PC-9 (cell line): ENCODE measurements at regions not wholly inside any gene's neighbourhood (a gene's known extent, or its start where the extent isn't known, plus 50 kb on each side); places are given as distances from the start of the nearest gene placed in this dataset.

Experiments
- BruUV-seq: library from RNA; stranded (reverse); fragments of 400-500 nt; replicated peaks from 2 replicates; lab custom pipeline; 2021; lab: Mats Ljungman, UMichigan
- CTCF ChIA-PET: fragments of 300-600 bp; sonication (Branson Sonifier 250); formaldehyde crosslinking; loops from one replicate; lab custom pipeline; 2022; ENCODE audit warnings: antibody characterized with exemption; lab: Charles Lee
- POLR2A ChIA-PET: fragments of 300-600 bp; sonication (Branson Sonifier 250); formaldehyde crosslinking; loops from one replicate; lab custom pipeline; 2022; ENCODE audit warnings: antibody characterized with exemption; ENCODE audit not compliant: unreplicated experiment; lab: Charles Lee
- DNase-seq, 2 experiments: peaks; one replicate each; pipeline versions ENCODE4 v3.0.0 to v3.0.0-alpha.2; 2015 to 2022; ENCODE audit warnings: mixed read lengths in 1 of 2
- H2AFZ ChIP-seq: fragments of 200-600 bp; sonication (generic); 2 replicates; pipeline ENCODE4 v1.8.1; 2017; ENCODE audit warnings: antibody characterized with exemption
- H3F3A ChIP-seq: fragments of 200-600 bp; sonication (generic); 2 replicates; pipeline ENCODE4 v1.8.1; 2017; ENCODE audit warnings: antibody characterized with exemption, mild to moderate bottlenecking, low read depth; ENCODE audit not compliant: insufficient read depth
- H3K27ac ChIP-seq: fragments of 200-600 bp; sonication (generic); 2 replicates; pipeline ENCODE4 v1.6.1; 2016; ENCODE audit warnings: mixed run types
- H3K27me3 ChIP-seq: fragments of 200-600 bp; sonication (generic); 2 replicates; pipeline ENCODE4 v1.6.1; 2016; ENCODE audit warnings: low read depth, mixed run types; ENCODE audit not compliant: insufficient read depth
- H3K36me3 ChIP-seq: fragments of 200-600 bp; sonication (generic); 2 replicates; pipeline ENCODE4 v1.6.1; 2016; ENCODE audit warnings: low read depth, mixed run types
- H3K4me1 ChIP-seq: fragments of 200-600 bp; sonication (generic); replicated peaks from 2 replicates; pipeline ENCODE4 v1.6.1; 2016; ENCODE audit warnings: mixed run types; ENCODE audit not compliant: insufficient read depth
- H3K4me2 ChIP-seq: fragments of 200-600 bp; sonication (generic); 2 replicates; pipeline ENCODE4 v1.6.1; 2017; ENCODE audit warnings: mixed run types
- H3K4me3 ChIP-seq: fragments of 200-600 bp; sonication (generic); 2 replicates; pipeline ENCODE4 v1.6.1; 2016; ENCODE audit warnings: mixed run types
- H3K79me2 ChIP-seq: fragments of 200-600 bp; sonication (generic); 2 replicates; pipeline ENCODE4 v1.6.1; 2017; ENCODE audit warnings: low read depth, mixed run types
- H3K9me2 ChIP-seq: fragments of 200-600 bp; sonication (generic); 2 replicates; pipeline ENCODE4 v1.8.1; 2017; ENCODE audit warnings: mild to moderate bottlenecking; ENCODE audit not compliant: insufficient read depth
- H3K9me3 ChIP-seq: fragments of 200-600 bp; sonication (generic); 2 replicates; pipeline ENCODE4 v1.8.1; 2016; ENCODE audit warnings: low read depth; ENCODE audit not compliant: insufficient read depth
- H4K20me1 ChIP-seq: fragments of 200-600 bp; sonication (generic); 2 replicates; pipeline ENCODE4 v1.8.1; 2017; ENCODE audit not compliant: insufficient read depth
- EZH2 ChIP-seq: fragments of 200-600 bp; sonication (generic); IDR thresholded peaks from 2 replicates; pipeline ENCODE4 v1.8.0; 2017; ENCODE audit warnings: antibody characterized with exemption, low read depth
- intact Hi-C: fragments of 100-400 bp; cut with micrococcal nuclease; formaldehyde crosslinking; loops from one replicate; pipeline ENCODE4 v1.10.0; 2022; ENCODE audit not compliant: unreplicated experiment
- TF ChIP-seq, protein P1 (sequence below): fragments of 200-600 bp; sonication (generic); conservative IDR thresholded peaks from 2 replicates; pipeline ENCODE4 v1.6.1; 2017; ENCODE audit warnings: mixed run types, antibody characterized with exemption, mild to moderate bottlenecking, moderate library complexity

DNA sequence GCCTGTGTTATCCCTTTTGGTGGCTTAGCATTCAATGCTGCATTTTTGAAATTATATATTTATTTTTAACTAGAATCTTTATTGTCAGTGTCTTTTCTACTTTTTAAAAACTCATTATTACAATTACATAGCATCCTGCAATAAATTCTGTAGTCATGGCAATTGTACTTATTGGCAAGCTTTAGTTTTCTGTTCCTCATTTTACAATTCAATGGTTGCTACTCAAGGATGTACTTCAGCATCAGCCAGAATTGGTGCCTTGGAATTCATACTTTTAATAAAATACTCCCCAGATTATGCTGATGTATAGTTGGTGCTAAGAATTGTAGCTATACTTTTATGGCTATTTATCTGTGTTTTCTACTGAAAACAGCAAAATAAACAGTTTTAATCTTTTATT lies 1756.8 kb upstream of the SEL1L start:
- TF ChIP-seq, protein P1, sequence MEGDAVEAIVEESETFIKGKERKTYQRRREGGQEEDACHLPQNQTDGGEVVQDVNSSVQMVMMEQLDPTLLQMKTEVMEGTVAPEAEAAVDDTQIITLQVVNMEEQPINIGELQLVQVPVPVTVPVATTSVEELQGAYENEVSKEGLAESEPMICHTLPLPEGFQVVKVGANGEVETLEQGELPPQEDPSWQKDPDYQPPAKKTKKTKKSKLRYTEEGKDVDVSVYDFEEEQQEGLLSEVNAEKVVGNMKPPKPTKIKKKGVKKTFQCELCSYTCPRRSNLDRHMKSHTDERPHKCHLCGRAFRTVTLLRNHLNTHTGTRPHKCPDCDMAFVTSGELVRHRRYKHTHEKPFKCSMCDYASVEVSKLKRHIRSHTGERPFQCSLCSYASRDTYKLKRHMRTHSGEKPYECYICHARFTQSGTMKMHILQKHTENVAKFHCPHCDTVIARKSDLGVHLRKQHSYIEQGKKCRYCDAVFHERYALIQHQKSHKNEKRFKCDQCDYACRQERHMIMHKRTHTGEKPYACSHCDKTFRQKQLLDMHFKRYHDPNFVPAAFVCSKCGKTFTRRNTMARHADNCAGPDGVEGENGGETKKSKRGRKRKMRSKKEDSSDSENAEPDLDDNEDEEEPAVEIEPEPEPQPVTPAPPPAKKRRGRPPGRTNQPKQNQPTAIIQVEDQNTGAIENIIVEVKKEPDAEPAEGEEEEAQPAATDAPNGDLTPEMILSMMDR = no peak
- TF ChIP-seq EZH2 = no peak
- no TSS peak for BruUV-seq
- Histone ChIP-seq H3K9me2 (no peaks in the 10 kb centered on the region), H3K4me1 (no peaks in the 10 kb centered on the region), H4K20me1 (no peaks in the 10 kb centered on the region), H3K27ac (no peak overlapping the region), H3K79me2 (no peaks in the 10 kb centered on the region), H3K4me3 (no peak overlapping the region), H3F3A (no peaks in the 10 kb centered on the region), H3K36me3 (no peaks in the 10 kb centered on the region), H3K4me2 (no peak overlapping the region), H3K27me3 (no peaks in the 10 kb centered on the region), H2AFZ (no peak overlapping the region), H3K9me3 (no peaks in the 10 kb centered on the region)
- ChIA-PET POLR2A (no interaction called here), CTCF (no interaction called here)
- DNase-seq = no peak
- intact Hi-C loops = no loop called here

DNA sequence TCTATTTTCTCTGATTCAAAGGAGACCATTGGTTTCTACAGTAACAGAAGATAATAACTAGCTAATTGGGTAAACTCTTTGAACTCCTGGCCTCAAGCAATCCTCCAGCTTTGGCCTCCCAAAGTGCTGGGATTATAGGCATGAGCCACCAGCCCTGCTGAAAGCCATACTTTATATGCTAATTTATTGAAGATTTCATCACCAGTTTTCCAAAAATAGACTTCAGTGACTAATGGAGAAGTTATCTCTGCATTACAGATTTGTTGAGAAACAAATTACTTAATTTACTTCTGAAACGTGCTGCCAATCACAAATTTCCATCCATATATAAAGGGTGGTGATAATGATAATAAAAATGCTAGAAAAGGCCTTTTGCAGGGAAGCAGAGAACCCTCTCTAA lies 1758.1 kb upstream of the SEL1L start:
- H3K4me1 ChIP-seq = no peaks in the 10 kb centered on the region
- H3K79me2 ChIP-seq = no peaks in the 10 kb centered on the region
- H3K4me2 ChIP-seq = no peak overlapping the region
- no peaks in the 10 kb centered on the region for H4K20me1 ChIP-seq
- DNase-seq = no peak
- ChIA-PET POLR2A (no interaction called here), CTCF (no interaction called here)
- no peaks in the 10 kb centered on the region for H3F3A ChIP-seq
- no peaks in the 10 kb centered on the region for H3K9me2 ChIP-seq
- TF ChIP-seq EZH2 = no peak
- TF ChIP-seq, protein P1 = no peak
- H2AFZ ChIP-seq = no peak overlapping the region
- H3K9me3 ChIP-seq = no peaks in the 10 kb centered on the region
- H3K36me3 ChIP-seq = no peaks in the 10 kb centered on the region
- intact Hi-C loops = no loop called here
- no peaks in the 10 kb centered on the region for H3K27me3 ChIP-seq
- H3K27ac ChIP-seq = no peak overlapping the region
- no TSS peak for BruUV-seq
- no peak overlapping the region for H3K4me3 ChIP-seq

DNA sequence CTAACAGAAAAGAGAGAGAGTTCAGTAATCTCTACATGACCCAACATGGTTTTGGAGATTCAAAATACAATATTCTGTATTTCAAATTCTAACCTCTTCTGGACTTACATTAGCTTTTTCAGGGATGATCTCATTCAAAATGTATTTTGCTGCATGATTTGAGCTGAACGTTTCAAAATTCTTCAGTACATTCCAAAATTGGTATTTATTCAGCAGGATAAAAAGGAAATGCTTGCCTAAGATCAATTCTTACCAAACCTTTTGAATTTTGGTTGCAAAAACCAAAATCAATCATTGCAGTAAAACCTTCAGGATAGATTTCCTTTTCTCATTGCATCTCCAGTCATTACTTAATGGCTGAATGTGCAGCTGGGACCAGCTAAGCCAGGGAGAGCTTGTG lies 1761.3 kb upstream of the SEL1L start:
- BruUV-seq = no TSS peak
- no peaks in the 10 kb centered on the region for H3K9me3 ChIP-seq
- H3F3A ChIP-seq = no peaks in the 10 kb centered on the region
- H3K4me1 ChIP-seq = no peaks in the 10 kb centered on the region
- ChIA-PET CTCF (no interaction called here), POLR2A (no interaction called here)
- H3K79me2 ChIP-seq = no peaks in the 10 kb centered on the region
- no peak overlapping the region for H3K4me2 ChIP-seq
- no peak for DNase-seq
- no peaks in the 10 kb centered on the region for H3K36me3 ChIP-seq
- H3K9me2 ChIP-seq = no peaks in the 10 kb centered on the region
- no peak overlapping the region for H3K27ac ChIP-seq
- H2AFZ ChIP-seq = no peak overlapping the region
- TF ChIP-seq, protein P1 = no peak
- H3K4me3 ChIP-seq = no peak overlapping the region
- H3K27me3 ChIP-seq = no peaks in the 10 kb centered on the region
- no peaks in the 10 kb centered on the region for H4K20me1 ChIP-seq
- intact Hi-C loops = no loop called here
